CD14-positive monocyte (primary cell): ENCODE measurements at regions not wholly inside any gene's neighbourhood (a gene's known extent, or its start where the extent isn't known, plus 50 kb on each side); places are given as distances from the start of the nearest gene placed in this dataset.

Experiments used
- DNase-seq, 3 donors: peaks; one replicate each; pipeline ENCODE4 v3.0.0-alpha.2; 2011 to 2022
- H2AFZ ChIP-seq: 2 replicates; pipeline ENCODE4 v1.6.0; 2012; ENCODE audit warnings: mild to moderate bottlenecking, low read depth, low read length, inconsistent platforms; ENCODE audit not compliant: insufficient read depth, poor library complexity, severe bottlenecking
- H3K27ac ChIP-seq, 2 donors: 1 replicate in 1 of 2; 2 replicates in 1 of 2; pipeline ENCODE4 v1.5.1; 2012 to 2013; ENCODE audit warnings: low read length in 2 of 2, control low read depth in 1 of 2, inconsistent platforms in 1 of 2, low read depth in 1 of 2, mild to moderate bottlenecking in 1 of 2
- H3K27me3 ChIP-seq, 2 donors: one replicate each; pipeline versions ENCODE4 v1.6.0 to v1.6.1; 2011 to 2013; ENCODE audit warnings: low read length in 2 of 2; ENCODE audit not compliant: control insufficient read depth in 2 of 2, insufficient read depth in 2 of 2
- H3K36me3 ChIP-seq, 2 donors: replicated peaks in 1 of 2; 1 replicate in 1 of 2; 2 replicates in 1 of 2; pipeline versions ENCODE4 v1.5.1 to v1.6.1; 2012 to 2013; ENCODE audit warnings: low read length in 2 of 2, control low read depth in 1 of 2, inconsistent platforms in 1 of 2, mild to moderate bottlenecking in 1 of 2; ENCODE audit not compliant: insufficient read depth in 2 of 2, control insufficient read depth in 1 of 2
- H3K4me1 ChIP-seq, 2 donors: 1 replicate in 1 of 2; 2 replicates in 1 of 2; pipeline versions ENCODE4 v1.5.1 to v1.6.1; 2012 to 2013; ENCODE audit warnings: low read length in 2 of 2, control low read depth in 1 of 2, inconsistent platforms in 1 of 2, mild to moderate bottlenecking in 1 of 2, moderate library complexity in 1 of 2; ENCODE audit not compliant: insufficient read depth in 2 of 2, control insufficient read depth in 1 of 2
- H3K4me2 ChIP-seq: replicated peaks from 2 replicates; pipeline ENCODE3; 2012; ENCODE audit warnings: low read length, moderate library complexity, mild to moderate bottlenecking; ENCODE audit not compliant: poor library complexity, severe bottlenecking; ENCODE audit errors: extremely low read depth
- H3K4me3 ChIP-seq, 3 experiments: fragments of 200-600 bp in 1 of 3; sonication (generic) in 1 of 3; replicated peaks in 1 of 3; 1 replicate in 2 of 3; 2 replicates in 1 of 3; pipeline ENCODE4 v1.5.1; 2011 to 2013; ENCODE audit warnings: low read length in 3 of 3, mild to moderate bottlenecking in 3 of 3, control low read depth in 2 of 3, low read depth in 2 of 3, inconsistent platforms in 1 of 3, moderate library complexity in 1 of 3
- H3K79me2 ChIP-seq: 2 replicates; pipeline ENCODE4 v1.6.0; 2012; ENCODE audit warnings: mild to moderate bottlenecking, control low read depth, inconsistent platforms, low read length, moderate library complexity; ENCODE audit not compliant: insufficient read depth
- H3K9ac ChIP-seq: 2 replicates; pipeline ENCODE4 v1.6.0; 2017; ENCODE audit warnings: low read length, mild to moderate bottlenecking; ENCODE audit not compliant: insufficient read depth, poor library complexity, severe bottlenecking
- H3K9me3 ChIP-seq, 2 donors: replicated peaks in 1 of 2; 1 replicate in 1 of 2; 2 replicates in 1 of 2; pipeline versions ENCODE4 v1.5.1 to v1.6.1; 2012 to 2013; ENCODE audit warnings: low read length in 2 of 2, control low read depth in 1 of 2; ENCODE audit not compliant: control insufficient read depth in 1 of 2, insufficient read depth in 1 of 2
- H4K20me1 ChIP-seq: 2 replicates; pipeline ENCODE4 v1.6.0; 2012; ENCODE audit warnings: mild to moderate bottlenecking, low read length, control low read depth, moderate library complexity; ENCODE audit not compliant: insufficient read depth
- H3K27ac Mint-ChIP-seq, 7 donors: one replicate each; pipeline ENCODE4 v1.8.0; 2020; ENCODE audit warnings: mild to moderate bottlenecking in 7 of 7, mixed read lengths in 7 of 7, moderate library complexity in 6 of 7, inconsistent platforms in 2 of 7
- H3K27me3 Mint-ChIP-seq, 3 donors: one replicate each; pipeline ENCODE4 v1.8.0; 2021 to 2022; ENCODE audit warnings: low read depth in 3 of 3, mild to moderate bottlenecking in 3 of 3, mixed read lengths in 3 of 3, moderate library complexity in 3 of 3, inconsistent platforms in 1 of 3
- H3K36me3 Mint-ChIP-seq, 2 donors: one replicate each; pipeline ENCODE4 v1.8.0; 2020; ENCODE audit warnings: mixed read lengths in 2 of 2, inconsistent platforms in 1 of 2, mild to moderate bottlenecking in 1 of 2
- H3K4me1 Mint-ChIP-seq: one replicate; pipeline ENCODE4 v1.8.0; 2020; ENCODE audit warnings: mild to moderate bottlenecking, mixed read lengths
- H3K4me3 Mint-ChIP-seq, 2 donors: one replicate each; pipeline ENCODE4 v1.8.0; 2020; ENCODE audit warnings: mild to moderate bottlenecking in 2 of 2, mixed read lengths in 2 of 2, moderate library complexity in 1 of 2
- H3K9me3 Mint-ChIP-seq, 7 donors: one replicate each; pipeline ENCODE4 v1.8.0; 2020 to 2022; ENCODE audit warnings: mixed read lengths in 7 of 7, mild to moderate bottlenecking in 6 of 7, moderate library complexity in 6 of 7, inconsistent platforms in 2 of 7
- WGBS: methylation state at CpG from one replicate; pipeline ENCODE4 v1.1.5; 2013; ENCODE audit warnings: missing lambda C conversion rate; ENCODE audit not compliant: insufficient coverage; 5-methylcytosine and 5-hydroxymethylcytosine counted together
- intact Hi-C, 2 donors: fragments of 100-400 bp; cut with micrococcal nuclease; formaldehyde crosslinking; loops; one replicate each; pipeline versions ENCODE4 v1.15.0 to v1.15.1; 2023
- TF ChIP-seq, protein P1 (sequence below): fragments of 200-600 bp; IDR thresholded peaks from one replicate; pipeline ENCODE4 v1.8.0; 2022; ENCODE audit warnings: antibody characterized with exemption, mild to moderate bottlenecking

DNA sequence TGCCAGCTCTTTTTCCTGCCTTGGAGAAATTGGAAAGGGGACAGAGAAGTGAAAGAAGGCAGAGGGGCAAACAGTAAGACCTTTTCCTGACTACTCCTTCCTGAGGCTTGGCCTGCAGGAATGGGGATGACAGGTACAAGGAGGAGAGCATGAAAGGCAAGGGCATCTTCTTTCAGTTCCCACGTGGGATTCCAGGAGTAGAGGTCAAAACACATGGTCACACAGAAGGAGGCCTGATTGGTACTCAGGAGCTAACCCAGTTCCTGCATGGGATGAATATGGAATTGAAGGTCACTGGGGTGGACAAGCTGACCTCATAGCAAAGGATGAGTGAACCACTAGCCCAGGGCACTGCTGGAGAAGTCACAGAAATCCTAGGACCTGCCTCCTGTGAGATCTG, 112.5 kb upstream of the ZNF366 start:
- DNase-seq, result no peak
- no peaks in the 10 kb centered on the region for H3K4me1 ChIP-seq
- no peak overlapping the region for H3K9ac ChIP-seq
- no peak overlapping the region for H3K4me3 Mint-ChIP-seq
- no peaks in the 10 kb centered on the region for H3K79me2 ChIP-seq
- peaks cover 0 to 2% (median 0%) of the 10 kb centered on the region in 7 donors for H3K9me3 Mint-ChIP-seq
- peaks cover 0 to 5% (median 0%) of the 10 kb centered on the region in 3 donors for H3K27me3 Mint-ChIP-seq
- H3K4me1 Mint-ChIP-seq, result peaks cover 10% of the 10 kb centered on the region
- no peaks in the 10 kb centered on the region for H3K36me3 Mint-ChIP-seq
- peaks cover 0 to 2% of the 10 kb centered on the region in 2 donors for H3K27me3 ChIP-seq
- no peak overlapping the region for H2AFZ ChIP-seq
- TF ChIP-seq, protein P1, sequence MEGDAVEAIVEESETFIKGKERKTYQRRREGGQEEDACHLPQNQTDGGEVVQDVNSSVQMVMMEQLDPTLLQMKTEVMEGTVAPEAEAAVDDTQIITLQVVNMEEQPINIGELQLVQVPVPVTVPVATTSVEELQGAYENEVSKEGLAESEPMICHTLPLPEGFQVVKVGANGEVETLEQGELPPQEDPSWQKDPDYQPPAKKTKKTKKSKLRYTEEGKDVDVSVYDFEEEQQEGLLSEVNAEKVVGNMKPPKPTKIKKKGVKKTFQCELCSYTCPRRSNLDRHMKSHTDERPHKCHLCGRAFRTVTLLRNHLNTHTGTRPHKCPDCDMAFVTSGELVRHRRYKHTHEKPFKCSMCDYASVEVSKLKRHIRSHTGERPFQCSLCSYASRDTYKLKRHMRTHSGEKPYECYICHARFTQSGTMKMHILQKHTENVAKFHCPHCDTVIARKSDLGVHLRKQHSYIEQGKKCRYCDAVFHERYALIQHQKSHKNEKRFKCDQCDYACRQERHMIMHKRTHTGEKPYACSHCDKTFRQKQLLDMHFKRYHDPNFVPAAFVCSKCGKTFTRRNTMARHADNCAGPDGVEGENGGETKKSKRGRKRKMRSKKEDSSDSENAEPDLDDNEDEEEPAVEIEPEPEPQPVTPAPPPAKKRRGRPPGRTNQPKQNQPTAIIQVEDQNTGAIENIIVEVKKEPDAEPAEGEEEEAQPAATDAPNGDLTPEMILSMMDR, result no peak
- H3K4me3 ChIP-seq, result no peak overlapping the region
- H3K9me3 ChIP-seq, result no peaks in the 10 kb centered on the region
- H3K27ac Mint-ChIP-seq, result no peak overlapping the region
- no peak overlapping the region for H3K27ac ChIP-seq
- intact Hi-C loops, result loop anchor here in 1 of 2 donors (10.0 kb wide), 1 partner anchor 195 kb away; the partner anchor contains the start of gene TNPO1
- whole genome bisulfite sequencing, result 100% methylated on average over 1 of the region's 1 CpG
- no peaks in the 10 kb centered on the region for H4K20me1 ChIP-seq
- no peak overlapping the region for H3K4me2 ChIP-seq
- H3K36me3 ChIP-seq, result no peaks in the 10 kb centered on the region

- no peaks in the 10 kb centered on the region for H3K9me3 ChIP-seq
- no peak overlapping the region for H2AFZ ChIP-seq
- WGBS, result no CpG with 5 or more reads among the region's 2 CpGs
- TF ChIP-seq, protein P1, result no peak
- intact Hi-C loops, result loop anchor here in 1 of 2 donors (10.0 kb wide), 1 partner anchor 196 kb away; the partner anchor contains the start of gene TNPO1
- Mint-ChIP-seq H3K27me3 (peaks cover 0 to 2% (median 0%) of the 10 kb centered on the region in 3 donors), H3K9me3 (peaks cover 0 to 2% (median 0%) of the 10 kb centered on the region in 7 donors), H3K36me3 (no peaks in the 10 kb centered on the region), H3K4me3 (no peak overlapping the region), H3K4me1 (peaks cover 10% of the 10 kb centered on the region), H3K27ac (no peak overlapping the region)
- H4K20me1 ChIP-seq, result no peaks in the 10 kb centered on the region
- no peak overlapping the region for H3K9ac ChIP-seq
- H3K79me2 ChIP-seq, result no peaks in the 10 kb centered on the region
- no peaks in the 10 kb centered on the region for H3K36me3 ChIP-seq
- H3K27ac ChIP-seq, result no peak overlapping the region
- DNase-seq, result no peak
- no peaks in the 10 kb centered on the region for H3K4me1 ChIP-seq
- no peak overlapping the region for H3K4me3 ChIP-seq
- no peak overlapping the region for H3K4me2 ChIP-seq
- peaks cover 0 to 2% of the 10 kb centered on the region in 2 donors for H3K27me3 ChIP-seq
These were observed 112.0 kb upstream of the ZNF366 start for GRCh38 chr5:72619251-72619650.
